Ammon's horn (tissue), 1 donor: ENCODE measurements at regions not wholly inside any gene's neighbourhood (a gene's known extent, or its start where the extent isn't known, plus 50 kb on each side); places are given as distances from the start of the nearest gene placed in this dataset.

Experiments used
- DNase-seq: peaks from one replicate; pipeline ENCODE4 v3.0.0-alpha.2; 2016; ENCODE audit warnings: low spot score

- no peak for DNase-seq
Observed at GRCh38 chr4:184879271-184879670, 53.5 kb upstream of the ACSL1 start.

DNA sequence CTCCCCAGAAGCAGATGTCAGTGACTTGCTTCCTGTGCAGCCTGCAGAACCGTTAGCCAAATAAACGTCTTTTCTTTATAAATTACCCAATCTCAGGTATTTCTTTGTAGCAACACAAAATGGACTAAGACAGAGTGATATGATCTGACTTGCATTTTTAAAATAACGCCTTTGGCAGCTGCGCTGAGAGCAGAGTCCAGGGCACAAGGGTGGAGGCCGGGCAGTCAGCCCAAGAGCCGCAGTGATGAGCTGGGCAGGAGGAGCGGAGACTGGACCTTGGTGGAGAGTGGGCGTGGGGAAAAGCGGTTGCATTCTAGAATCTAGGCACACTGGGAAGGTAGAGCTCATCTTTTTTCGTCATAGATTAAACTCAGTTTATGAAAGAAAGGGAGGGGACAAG lies 56.5 kb upstream of the ACSL1 start:
- no peak for DNase-seq

DNA sequence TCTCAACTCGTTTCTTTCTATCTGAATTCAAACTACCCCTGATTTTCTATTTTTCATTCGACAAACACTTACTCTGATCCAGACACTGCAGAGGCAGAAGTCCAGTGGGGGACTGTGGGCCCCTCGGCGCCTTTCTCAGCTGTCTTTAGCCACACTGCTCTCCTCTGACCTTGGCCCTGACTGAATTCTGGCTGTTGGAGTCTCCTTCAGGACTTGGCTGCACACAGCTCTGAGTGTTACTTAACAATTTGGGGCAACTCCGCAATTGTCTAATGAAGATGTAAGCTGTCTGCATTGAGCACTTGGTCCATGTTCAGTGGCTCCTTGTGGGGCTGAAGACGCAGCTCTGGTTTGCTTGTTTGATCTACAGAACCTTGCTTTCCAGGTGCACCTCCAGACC lies 57.3 kb upstream of the ACSL1 start:
- DNase-seq = no peak

- no peak for DNase-seq
Observed at GRCh38 chr4:184884883-184885282, 59.1 kb upstream of the ACSL1 start.

DNA sequence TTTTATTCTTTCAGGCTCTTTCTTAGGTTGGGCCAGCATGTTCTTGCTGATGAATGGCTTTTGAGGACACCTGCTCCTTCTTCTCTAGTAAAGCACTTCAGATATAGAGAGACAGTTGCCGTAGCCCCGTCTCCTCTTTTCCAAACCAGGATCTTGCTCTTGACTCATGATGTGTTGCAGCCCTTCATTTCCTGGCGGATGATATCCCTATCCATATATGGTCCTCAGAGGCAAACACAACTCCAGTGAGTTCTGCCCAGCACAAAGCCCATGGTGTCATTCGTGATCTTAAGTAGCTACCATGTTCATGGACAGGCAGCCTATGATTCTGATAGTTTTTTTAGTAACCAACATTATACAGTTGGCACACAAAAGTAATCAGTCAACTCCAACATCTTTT lies 59.8 kb upstream of the ACSL1 start:
- no peak for DNase-seq

- no peak for DNase-seq
Observed at GRCh38 chr4:184887333-184887732, 61.6 kb upstream of the ACSL1 start.

DNA sequence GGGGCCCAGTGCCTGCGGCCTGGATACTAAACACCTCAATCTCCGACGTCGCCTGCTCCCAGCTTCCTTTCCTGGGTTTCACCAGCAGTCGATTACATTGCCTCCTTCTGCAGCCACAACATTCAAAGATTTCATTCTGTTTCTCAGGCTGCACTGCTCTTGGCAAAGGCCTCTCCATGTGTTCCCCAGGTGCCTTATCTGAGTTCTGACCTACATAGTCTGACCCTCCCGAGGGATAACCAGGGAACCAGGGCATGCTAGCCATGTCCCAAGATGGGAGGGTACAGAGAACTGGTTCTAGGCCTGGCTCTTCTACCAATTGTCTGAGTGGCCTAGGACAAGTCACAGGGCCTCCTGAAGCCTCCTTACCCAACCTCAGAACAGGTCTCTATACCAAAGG lies 62.2 kb upstream of the ACSL1 start:
- DNase-seq = no peak

DNA sequence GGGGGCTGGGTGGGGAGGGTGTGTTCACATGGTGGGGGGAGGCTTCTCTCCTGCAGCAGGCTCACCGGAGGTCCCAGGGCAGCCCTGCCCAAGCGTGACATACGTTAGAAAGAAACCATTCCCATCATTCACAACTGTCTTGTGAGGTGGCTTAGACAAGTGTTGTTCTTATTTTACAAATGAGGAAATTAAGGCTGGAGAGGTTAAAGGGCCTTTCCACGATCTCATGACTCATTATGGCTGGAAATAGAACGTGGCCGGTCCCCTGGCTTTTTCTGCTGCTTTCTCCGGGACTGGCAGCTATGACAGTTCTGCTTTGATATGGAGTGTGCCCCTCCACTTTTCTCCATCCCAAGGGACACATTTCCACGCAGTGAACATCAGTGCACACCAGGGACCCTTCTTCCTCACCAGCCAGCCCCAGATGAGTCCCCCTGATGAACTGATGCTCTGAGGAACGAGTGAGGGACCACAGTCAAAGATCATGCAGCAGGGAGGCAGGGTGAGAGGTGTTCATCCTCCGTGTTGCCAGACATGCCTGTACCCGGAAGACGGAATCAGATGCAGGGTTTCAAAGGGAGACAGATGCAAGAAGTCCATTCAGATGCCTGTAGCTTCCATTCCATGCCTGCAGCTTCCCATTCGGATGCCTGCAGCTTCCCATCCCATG lies 64.0 kb upstream of the ACSL1 start:
- no peak for DNase-seq

DNA sequence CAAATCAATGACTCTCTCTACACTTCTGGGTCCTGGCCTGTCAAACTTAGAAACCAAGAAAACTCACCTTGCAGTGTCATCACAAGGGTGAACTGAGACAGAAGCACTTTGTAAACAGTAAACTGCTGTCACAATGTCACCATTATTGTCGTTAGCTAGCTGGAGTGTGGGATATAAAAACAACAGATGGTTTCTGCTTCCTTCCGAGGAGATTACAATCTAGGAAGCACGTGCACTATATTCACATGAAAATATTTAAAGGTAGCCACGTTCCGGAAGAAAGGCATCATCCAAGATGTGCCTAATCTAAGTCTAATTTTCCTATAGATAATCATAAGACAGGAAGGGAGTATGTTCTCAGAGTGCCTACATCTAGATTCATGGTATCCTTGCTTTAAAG lies 64.7 kb upstream of the ACSL1 start:
- no peak for DNase-seq

DNA sequence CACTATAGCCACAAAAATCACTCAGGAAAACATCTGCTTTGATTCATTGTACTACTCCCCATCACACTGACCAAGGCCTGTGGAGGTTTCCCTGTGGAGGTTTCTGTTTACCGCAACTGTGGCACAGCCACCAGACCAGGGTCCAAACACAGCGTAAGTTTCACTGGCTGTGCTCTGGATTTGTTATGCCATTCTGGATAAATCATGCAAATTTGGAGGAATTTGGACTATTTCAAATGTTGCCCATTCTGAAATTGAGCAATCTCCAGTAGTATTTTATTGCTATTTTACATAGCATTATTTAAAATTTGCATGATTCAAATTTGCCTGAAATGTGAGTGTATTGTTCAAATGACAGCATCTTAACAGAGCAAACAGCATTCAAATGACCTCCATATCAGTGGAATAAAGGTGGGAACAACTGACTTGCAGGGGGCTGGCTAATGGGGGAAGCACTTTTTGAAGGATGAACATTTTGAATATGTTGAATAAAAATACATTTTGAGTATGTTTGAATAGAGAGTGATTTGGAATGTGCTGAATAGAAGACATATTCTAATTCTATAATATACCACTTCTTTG lies 66.1 kb upstream of the ACSL1 start:
- no peak for DNase-seq

DNA sequence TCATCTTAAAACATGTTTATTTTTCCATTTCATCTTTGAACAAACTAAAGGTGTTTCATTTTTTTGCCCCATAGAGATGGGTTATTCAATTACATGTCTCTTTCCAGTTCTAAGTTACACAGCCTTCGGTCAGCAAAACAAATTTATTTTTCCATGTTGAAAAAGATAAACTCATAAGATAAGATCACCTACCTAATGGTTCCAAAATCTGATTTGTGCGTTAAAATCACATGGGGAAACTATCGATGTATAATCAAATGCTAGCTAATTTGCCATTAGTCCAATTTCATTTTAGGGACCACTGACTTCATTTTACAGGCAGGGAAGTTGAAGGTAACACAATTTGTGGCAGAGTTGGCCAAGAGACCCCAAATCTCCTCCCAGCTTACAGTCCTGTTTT lies 67.2 kb upstream of the ACSL1 start:
- DNase-seq = no peak

- no peak for DNase-seq
Observed at GRCh38 chr4:184893801-184894571, 68.2 kb upstream of the ACSL1 start.

GRCh38 chr4:184895012-184895695 lies 69.4 kb upstream of the ACSL1 start:
- no peak for DNase-seq

DNA sequence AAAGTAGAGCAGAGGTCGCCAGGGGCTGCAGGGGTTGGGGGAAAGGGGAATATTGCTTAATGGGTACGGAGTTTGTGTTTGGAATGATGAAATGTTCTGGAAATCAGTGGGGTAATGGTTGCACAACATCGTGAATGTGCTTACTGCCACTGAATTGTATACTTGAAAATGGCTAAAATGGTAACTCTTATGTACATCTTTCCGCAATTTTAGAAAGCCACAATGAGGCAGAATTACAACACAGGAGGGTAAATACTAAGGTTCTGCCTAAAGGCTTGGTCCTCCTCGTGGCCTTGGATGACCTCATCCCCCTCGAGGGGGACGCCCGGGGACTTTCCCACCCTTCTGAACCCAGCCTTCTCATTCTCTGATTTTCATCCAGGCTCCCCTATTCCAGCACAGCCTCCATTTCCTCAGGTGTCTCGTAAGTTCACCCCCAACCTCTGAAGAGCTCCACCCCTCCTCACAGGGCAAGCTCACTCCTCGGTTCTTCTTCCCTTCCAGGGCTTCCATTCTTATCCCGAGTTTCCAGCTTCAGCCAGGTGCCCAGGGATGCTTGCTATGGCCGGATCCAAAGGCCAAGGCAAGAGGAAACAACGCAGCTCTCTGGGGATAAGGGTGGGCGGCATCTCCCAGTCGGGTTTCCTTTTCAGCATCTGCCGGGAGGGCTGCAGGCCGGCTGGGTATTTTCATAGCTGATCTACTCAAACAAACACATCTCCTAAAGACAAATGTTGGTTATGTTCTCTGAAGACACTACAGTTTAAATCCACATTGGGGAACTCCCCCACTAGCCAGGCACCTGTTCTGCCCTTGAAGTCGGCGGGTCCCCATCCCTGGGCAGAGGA lies 71.3 kb upstream of the ACSL1 start:
- DNase-seq = no peak

GRCh38 chr4:184897895-184898294 lies 72.1 kb upstream of the ACSL1 start:
- DNase-seq = peak; percentile 55

- DNase-seq = no peak
Observed at GRCh38 chr4:184898793-184899192, 73.0 kb upstream of the ACSL1 start.

GRCh38 chr4:184899261-184900134 lies 73.7 kb upstream of the ACSL1 start:
- no peak for DNase-seq

GRCh38 chr4:184900184-184900583 lies 74.4 kb upstream of the ACSL1 start:
- no peak for DNase-seq

DNA sequence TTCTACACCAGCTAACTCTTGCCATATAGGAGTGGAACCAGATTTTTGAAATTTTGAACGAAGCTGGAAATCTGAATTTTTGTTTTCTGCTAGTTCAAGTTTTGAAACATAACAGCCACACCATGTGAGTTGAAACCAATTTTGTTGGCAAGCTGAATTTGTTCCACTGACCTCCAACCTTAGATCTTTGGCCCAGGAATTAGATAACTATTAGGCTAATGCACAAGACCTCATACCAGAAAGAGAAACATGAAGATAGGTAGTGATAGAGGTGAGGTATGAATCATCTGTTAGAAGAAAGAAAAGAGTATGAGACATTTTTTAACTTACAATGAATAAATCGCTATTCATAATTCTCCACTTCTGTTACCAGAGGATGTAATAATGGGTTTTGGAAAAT lies 76.8 kb upstream of the ACSL1 start:
- no peak for DNase-seq

GRCh38 chr4:184906480-184907097 lies 80.8 kb upstream of the ACSL1 start:
- no peak for DNase-seq
